Kidney (tissue), 13 donors: ENCODE measurements at regions not wholly inside any gene's neighbourhood (a gene's known extent, or its start where the extent isn't known, plus 50 kb on each side); places are given as distances from the start of the nearest gene placed in this dataset.

Source experiments
- DNase-seq, 5 donors: peaks; one replicate each; pipeline ENCODE4 v3.0.0-alpha.2; 2013 to 2020
- FAIRE-seq: peaks from 2 replicates; lab custom pipeline; 2012; peaks lifted over from hg19 to GRCh38; lab: Jason Lieb, UNC
- H3K27ac ChIP-seq, 2 donors: one replicate each; pipeline ENCODE4 v1.7.0; 2013; ENCODE audit warnings: low read depth in 2 of 2, low read length in 2 of 2, inconsistent platforms in 1 of 2
- H3K27me3 ChIP-seq: one replicate; pipeline ENCODE4 v1.7.1; 2013; ENCODE audit warnings: low read length, inconsistent platforms; ENCODE audit not compliant: control insufficient read depth, insufficient read depth
- H3K36me3 ChIP-seq, 3 donors: one replicate each; pipeline versions ENCODE4 v1.7.0 to v1.7.1; 2013; ENCODE audit warnings: low read length in 3 of 3, control low read depth in 1 of 3, inconsistent platforms in 1 of 3; ENCODE audit not compliant: insufficient read depth in 3 of 3, control insufficient read depth in 2 of 3
- H3K4me1 ChIP-seq, 3 donors: one replicate each; pipeline versions ENCODE4 v1.7.0 to v1.7.1; 2013; ENCODE audit warnings: low read length in 3 of 3, inconsistent platforms in 1 of 3, low read depth in 1 of 3; ENCODE audit not compliant: control insufficient read depth in 2 of 3, insufficient read depth in 2 of 3
- H3K4me3 ChIP-seq, 3 donors: one replicate each; pipeline versions ENCODE4 v1.7.0 to v1.8.1; 2013; ENCODE audit warnings: low read length in 3 of 3, control low read depth in 1 of 3, inconsistent platforms in 1 of 3
- H3K9ac ChIP-seq, 3 donors: one replicate each; pipeline versions ENCODE4 v1.7.0 to v1.7.1; 2013; ENCODE audit warnings: low read length in 3 of 3, control low read depth in 1 of 3, inconsistent platforms in 1 of 3
- H3K9me3 ChIP-seq, 3 donors: one replicate each; pipeline versions ENCODE4 v1.7.0 to v1.7.1; 2013; ENCODE audit warnings: low read length in 3 of 3, control low read depth in 1 of 3, inconsistent platforms in 1 of 3; ENCODE audit not compliant: control insufficient read depth in 2 of 3, insufficient read depth in 1 of 3
- intact Hi-C: fragments of 100-400 bp; cut with DNase I; formaldehyde crosslinking; loops from one replicate; pipeline ENCODE4 v1.11.1; 2022
- TF ChIP-seq, protein P1 (sequence below): IDR thresholded peaks from 3 replicates; pipeline ENCODE4 v1.5.1; 2012; ENCODE audit warnings: mild to moderate bottlenecking, moderate library complexity, borderline replicate concordance; ENCODE audit not compliant: insufficient read depth; ENCODE audit errors: extremely low read depth
- donor health status: control.
- donor health status: control.
- donor health status: control.
- donor health status: control.
- donor health status: control.
- donor health status: DM: yes; HTN: yes; CAD: no.
- donor health status: Normal renal cell carcinoma (clear cell type).

DNA sequence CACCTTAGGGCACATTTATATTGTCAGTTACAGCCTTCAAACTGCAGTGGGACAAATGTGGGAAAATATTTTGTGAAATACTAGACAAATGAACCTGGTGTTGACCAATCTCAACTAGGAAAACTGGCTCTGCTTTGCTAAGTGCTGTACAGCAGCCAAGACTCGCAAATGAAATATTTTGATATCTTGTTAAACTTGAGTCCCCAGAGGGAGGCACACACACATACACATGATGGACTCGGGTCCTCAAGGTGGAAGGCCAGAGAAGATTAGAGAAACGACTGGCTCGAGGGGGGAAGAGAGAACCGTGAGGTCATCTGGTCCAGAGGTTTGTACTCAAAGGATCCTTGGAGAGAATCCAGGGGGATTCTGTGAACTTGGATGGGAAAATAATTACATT is 67.3 kb upstream of the JAG1 start:
- H3K36me3 ChIP-seq: no peaks in the 10 kb centered on the region

DNA sequence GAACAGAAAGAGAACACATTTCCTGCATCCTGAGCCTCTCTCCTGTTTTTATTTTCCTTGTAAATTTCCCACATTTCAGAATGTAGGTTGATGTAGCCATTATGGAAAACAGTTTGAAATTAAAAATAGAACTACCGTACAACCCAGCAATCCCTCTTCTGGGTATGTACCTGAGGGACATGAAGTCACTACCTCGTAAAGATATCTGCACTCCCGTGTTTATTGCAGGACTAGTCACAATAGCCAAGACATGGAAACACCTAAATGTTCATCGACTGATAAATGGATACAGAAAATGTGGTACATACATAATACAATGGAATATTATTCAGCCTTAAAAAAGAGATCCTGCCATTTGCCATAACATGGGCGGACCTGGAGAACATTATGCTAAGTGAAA is 72.0 kb upstream of the JAG1 start:
- no peak for FAIRE-seq

More for the DNA sequence above, 67.3 kb upstream of the JAG1 start:
- Histone ChIP-seq H3K4me3 (no peak overlapping the region), H3K9me3 (no peaks in the 10 kb centered on the region), H3K9ac (no peak overlapping the region), H3K4me1 (no peaks in the 10 kb centered on the region), H3K27me3 (no peaks in the 10 kb centered on the region), H3K27ac (no peak overlapping the region)
- no peak for DNase-seq
- FAIRE-seq: no peak
- TF ChIP-seq, protein P1, sequence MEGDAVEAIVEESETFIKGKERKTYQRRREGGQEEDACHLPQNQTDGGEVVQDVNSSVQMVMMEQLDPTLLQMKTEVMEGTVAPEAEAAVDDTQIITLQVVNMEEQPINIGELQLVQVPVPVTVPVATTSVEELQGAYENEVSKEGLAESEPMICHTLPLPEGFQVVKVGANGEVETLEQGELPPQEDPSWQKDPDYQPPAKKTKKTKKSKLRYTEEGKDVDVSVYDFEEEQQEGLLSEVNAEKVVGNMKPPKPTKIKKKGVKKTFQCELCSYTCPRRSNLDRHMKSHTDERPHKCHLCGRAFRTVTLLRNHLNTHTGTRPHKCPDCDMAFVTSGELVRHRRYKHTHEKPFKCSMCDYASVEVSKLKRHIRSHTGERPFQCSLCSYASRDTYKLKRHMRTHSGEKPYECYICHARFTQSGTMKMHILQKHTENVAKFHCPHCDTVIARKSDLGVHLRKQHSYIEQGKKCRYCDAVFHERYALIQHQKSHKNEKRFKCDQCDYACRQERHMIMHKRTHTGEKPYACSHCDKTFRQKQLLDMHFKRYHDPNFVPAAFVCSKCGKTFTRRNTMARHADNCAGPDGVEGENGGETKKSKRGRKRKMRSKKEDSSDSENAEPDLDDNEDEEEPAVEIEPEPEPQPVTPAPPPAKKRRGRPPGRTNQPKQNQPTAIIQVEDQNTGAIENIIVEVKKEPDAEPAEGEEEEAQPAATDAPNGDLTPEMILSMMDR: no peak
- intact Hi-C loops: no loop called here

DNA sequence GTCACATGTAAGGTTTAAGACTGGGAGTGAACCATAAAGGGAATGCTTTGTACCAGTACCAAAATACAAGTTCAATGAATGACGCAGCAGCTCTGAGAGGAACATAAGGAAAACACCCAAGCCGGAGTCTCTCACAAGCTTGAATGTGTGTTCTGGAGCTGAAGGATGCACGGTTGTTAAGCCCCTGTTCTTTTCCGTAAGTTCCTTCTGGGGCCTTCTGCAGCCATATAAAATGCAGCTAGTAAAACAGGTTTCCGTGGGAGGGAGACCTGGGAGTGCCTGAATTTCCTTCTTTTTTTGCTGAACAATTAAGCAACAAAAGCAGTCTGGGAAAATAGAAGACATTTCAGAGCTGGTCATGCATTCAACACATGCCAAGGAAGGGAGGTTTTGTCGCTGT is 73.2 kb upstream of the JAG1 start:
- intact Hi-C loops: no loop called here
- H3K27me3 ChIP-seq: no peaks in the 10 kb centered on the region
- H3K36me3 ChIP-seq: no peaks in the 10 kb centered on the region
- H3K27ac ChIP-seq: peak overlapping the region in 1 of 2 donors; percentile 25
- H3K9me3 ChIP-seq: no peaks in the 10 kb centered on the region
- H3K9ac ChIP-seq: no peak overlapping the region
- TF ChIP-seq, protein P1: no peak
- no peak for FAIRE-seq
- H3K4me1 ChIP-seq: peaks cover 3 to 8% (median 3%) of the 10 kb centered on the region in 3 donors
- DNase-seq: peak in 4 of 5 donors; percentile 36 to 82 (median 62)
- H3K4me3 ChIP-seq: no peak overlapping the region

More for the DNA sequence above, 72.0 kb upstream of the JAG1 start:
- TF ChIP-seq, protein P1: no peak
- H3K9me3 ChIP-seq: no peaks in the 10 kb centered on the region
- peaks cover 3 to 8% (median 3%) of the 10 kb centered on the region in 3 donors for H3K4me1 ChIP-seq
- H3K9ac ChIP-seq: no peak overlapping the region
- no peaks in the 10 kb centered on the region for H3K36me3 ChIP-seq
- H3K27me3 ChIP-seq: no peaks in the 10 kb centered on the region
- H3K4me3 ChIP-seq: no peak overlapping the region
- no peak overlapping the region for H3K27ac ChIP-seq
- no peak for DNase-seq
- intact Hi-C loops: no loop called here

DNA sequence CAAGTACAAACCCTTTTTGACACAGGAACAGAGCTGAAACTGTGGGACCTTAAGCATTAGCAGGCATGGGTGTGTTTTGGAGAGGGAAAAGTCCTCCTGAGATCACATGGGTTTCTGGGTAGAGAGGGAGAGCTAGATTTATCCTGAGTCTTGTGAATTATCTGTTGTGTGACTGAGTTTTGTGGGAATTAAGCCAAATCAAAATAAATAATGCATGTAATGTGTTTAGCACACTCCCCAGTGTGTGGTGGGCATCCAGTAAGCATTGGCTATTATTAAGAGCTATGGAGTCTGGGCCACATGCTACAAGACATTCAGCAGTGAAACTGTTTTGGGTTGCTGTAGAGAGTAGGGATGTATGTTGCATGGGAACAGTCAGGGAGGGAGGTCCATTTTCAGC is 75.3 kb upstream of the JAG1 start:
- no peaks in the 10 kb centered on the region for H3K27me3 ChIP-seq
- DNase-seq: no peak
- intact Hi-C loops: no loop called here
- peaks cover 3 to 8% (median 3%) of the 10 kb centered on the region in 3 donors for H3K4me1 ChIP-seq
- H3K36me3 ChIP-seq: no peaks in the 10 kb centered on the region
- TF ChIP-seq, protein P1: no peak
- no peak overlapping the region for H3K4me3 ChIP-seq
- no peak overlapping the region for H3K27ac ChIP-seq
- H3K9ac ChIP-seq: no peak overlapping the region
- FAIRE-seq: no peak
- H3K9me3 ChIP-seq: no peaks in the 10 kb centered on the region
